Chondrocyte (in vitro differentiated cells): ENCODE measurements at regions not wholly inside any gene's neighbourhood (a gene's known extent, or its start where the extent isn't known, plus 50 kb on each side); places are given as distances from the start of the nearest gene placed in this dataset.

ENCODE experiments used
- DNase-seq: peaks from one replicate; pipeline ENCODE4 v3.0.0; 2021; ENCODE audit warnings: mixed read lengths, low spot score
- H3K27ac Mint-ChIP-seq: one replicate; pipeline ENCODE4 v1.8.0; 2021; ENCODE audit warnings: mild to moderate bottlenecking, moderate library complexity, mixed read lengths; ENCODE audit not compliant: unreplicated experiment
- H3K27me3 Mint-ChIP-seq: 2 replicates; pipeline ENCODE4 v1.8.0; 2021; ENCODE audit warnings: low read depth, mixed read lengths
- H3K36me3 Mint-ChIP-seq: 2 replicates; pipeline ENCODE4 v1.8.0; 2021; ENCODE audit warnings: low read depth, mixed read lengths
- H3K4me1 Mint-ChIP-seq: 2 replicates; pipeline ENCODE4 v1.8.0; 2021; ENCODE audit warnings: low read depth, mild to moderate bottlenecking, mixed read lengths
- H3K4me3 Mint-ChIP-seq: one replicate; pipeline ENCODE4 v1.8.0; 2021; ENCODE audit warnings: mild to moderate bottlenecking, moderate library complexity, mixed read lengths; ENCODE audit not compliant: unreplicated experiment
- H3K9me3 Mint-ChIP-seq: 2 replicates; pipeline ENCODE4 v1.8.0; 2021; ENCODE audit warnings: low read depth, mixed read lengths
- CTCF ChIP-seq: fragments of 200-600 bp; sonication (generic); IDR thresholded peaks from 2 replicates; pipeline ENCODE4 v1.5.0; 2021; ENCODE audit warnings: antibody characterized with exemption, mild to moderate bottlenecking, moderate library complexity

- Mint-ChIP-seq H3K4me1 (no peaks in the 10 kb centered on the region), H3K36me3 (no peaks in the 10 kb centered on the region), H3K9me3 (no peaks in the 10 kb centered on the region), H3K4me3 (no peak overlapping the region), H3K27ac (no peak overlapping the region), H3K27me3 (no peaks in the 10 kb centered on the region)
- TF ChIP-seq CTCF = no peak
- DNase-seq = no peak
Measured at GRCh38 chr4:123916821-123917220, 520.2 kb downstream of the SPRY1 start.

GRCh38 chr4:123919576-123920098 lies 523.0 kb downstream of the SPRY1 start:
- no peak for DNase-seq
- H3K36me3 Mint-ChIP-seq = no peaks in the 10 kb centered on the region
- TF ChIP-seq CTCF = no peak
- no peaks in the 10 kb centered on the region for H3K27me3 Mint-ChIP-seq
- H3K27ac Mint-ChIP-seq = no peak overlapping the region
- no peak overlapping the region for H3K4me3 Mint-ChIP-seq
- no peaks in the 10 kb centered on the region for H3K9me3 Mint-ChIP-seq
- H3K4me1 Mint-ChIP-seq = peaks cover 2% of the 10 kb centered on the region

GRCh38 chr4:123921339-123921738 lies 524.7 kb downstream of the SPRY1 start:
- Mint-ChIP-seq H3K4me3 (no peak overlapping the region), H3K4me1 (peaks cover 3% of the 10 kb centered on the region), H3K9me3 (no peaks in the 10 kb centered on the region), H3K27me3 (no peaks in the 10 kb centered on the region), H3K27ac (no peak overlapping the region), H3K36me3 (no peaks in the 10 kb centered on the region)
- no peak for TF ChIP-seq CTCF
- no peak for DNase-seq

- no peaks in the 10 kb centered on the region for H3K27me3 Mint-ChIP-seq
- TF ChIP-seq CTCF = no peak
- H3K4me1 Mint-ChIP-seq = peaks cover 3% of the 10 kb centered on the region
- no peak overlapping the region for H3K4me3 Mint-ChIP-seq
- H3K9me3 Mint-ChIP-seq = no peaks in the 10 kb centered on the region
- no peaks in the 10 kb centered on the region for H3K36me3 Mint-ChIP-seq
- no peak overlapping the region for H3K27ac Mint-ChIP-seq
- no peak for DNase-seq
Measured at GRCh38 chr4:123922847-123923246, 526.3 kb downstream of the SPRY1 start.

- Mint-ChIP-seq H3K36me3 (no peaks in the 10 kb centered on the region), H3K4me1 (peaks cover 4% of the 10 kb centered on the region), H3K9me3 (no peaks in the 10 kb centered on the region), H3K27ac (no peak overlapping the region), H3K27me3 (no peaks in the 10 kb centered on the region), H3K4me3 (no peak overlapping the region)
- TF ChIP-seq CTCF = no peak
- no peak for DNase-seq
Measured at GRCh38 chr4:123924536-123924935, 527.9 kb downstream of the SPRY1 start.
